GM19324 (cell line): ENCODE measurements at regions not wholly inside any gene's neighbourhood (a gene's known extent, or its start where the extent isn't known, plus 50 kb on each side); places are given as distances from the start of the nearest gene placed in this dataset.

ENCODE experiments used
- ATAC-seq: cut with Tn5 transposase; IDR thresholded peaks from one replicate; pipeline ENCODE4 v1.9.1; 2021; ENCODE audit warnings: mild to moderate bottlenecking, moderate library complexity; ENCODE audit not compliant: unreplicated experiment, low FRiP score

- no peak for ATAC-seq
These were observed 456.0 kb upstream of the PKN2 start for GRCh38 chr1:88228114-88228513.

- ATAC-seq, result no peak
These were observed 453.9 kb upstream of the PKN2 start for GRCh38 chr1:88230126-88230525.

DNA sequence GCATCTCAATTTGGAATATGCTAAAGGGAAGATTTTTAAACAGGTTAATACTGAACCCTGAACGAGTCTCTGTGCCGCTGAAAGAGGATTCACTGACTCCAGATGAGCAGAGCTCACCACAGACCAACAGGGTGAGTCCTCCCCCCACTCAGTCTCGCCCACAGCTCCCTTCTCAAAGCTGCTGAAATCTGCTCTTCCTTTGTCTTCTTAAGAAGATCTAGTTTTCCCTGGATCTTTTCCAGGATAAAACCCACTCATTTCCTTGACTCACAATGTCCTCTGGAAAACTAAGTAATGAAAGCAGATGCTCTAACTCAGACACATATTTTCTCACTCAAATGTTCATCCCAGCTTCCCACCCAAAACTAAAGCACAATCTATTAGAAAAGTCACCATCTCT, 447.0 kb upstream of the PKN2 start:
- no peak for ATAC-seq

DNA sequence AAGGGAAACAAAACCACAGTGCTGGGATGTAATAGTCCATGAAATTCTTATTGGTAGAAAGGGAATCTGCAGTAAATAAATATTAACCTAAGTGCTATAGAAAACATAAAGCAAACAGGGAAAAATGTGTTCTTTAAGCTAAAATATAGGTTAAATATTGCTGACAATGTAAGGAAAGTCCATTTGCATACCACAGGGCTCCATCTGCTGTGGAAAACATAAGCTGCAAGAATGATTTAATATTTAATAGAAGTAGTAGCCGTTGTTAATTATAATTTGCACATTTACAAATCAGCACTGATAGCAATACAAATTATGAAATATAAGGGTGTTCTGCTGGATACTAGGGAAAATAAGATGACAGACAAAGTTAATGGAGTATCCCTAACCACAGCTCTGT, 444.9 kb upstream of the PKN2 start:
- ATAC-seq, result no peak

DNA sequence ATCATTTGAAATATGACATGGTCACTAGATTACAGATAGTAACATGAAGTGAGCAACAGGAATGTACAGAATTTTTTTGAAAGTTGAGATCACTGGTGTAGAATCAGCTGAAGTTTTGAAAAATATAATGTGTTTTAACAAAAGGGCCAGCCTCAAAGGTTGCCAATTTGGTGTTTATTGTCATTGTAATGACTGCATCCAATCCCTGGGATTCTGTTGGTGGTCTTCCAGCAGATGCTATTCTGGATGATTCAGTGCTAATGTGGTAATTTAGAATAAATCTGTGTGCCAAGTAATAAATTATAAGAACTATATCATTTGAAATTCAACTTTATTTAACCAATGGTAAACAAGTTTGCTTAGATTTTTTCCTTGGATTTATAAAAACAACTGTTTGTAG, 436.4 kb upstream of the PKN2 start:
- no peak for ATAC-seq

- ATAC-seq, result no peak
These were observed 433.2 kb upstream of the PKN2 start for GRCh38 chr1:88250915-88251314.

DNA sequence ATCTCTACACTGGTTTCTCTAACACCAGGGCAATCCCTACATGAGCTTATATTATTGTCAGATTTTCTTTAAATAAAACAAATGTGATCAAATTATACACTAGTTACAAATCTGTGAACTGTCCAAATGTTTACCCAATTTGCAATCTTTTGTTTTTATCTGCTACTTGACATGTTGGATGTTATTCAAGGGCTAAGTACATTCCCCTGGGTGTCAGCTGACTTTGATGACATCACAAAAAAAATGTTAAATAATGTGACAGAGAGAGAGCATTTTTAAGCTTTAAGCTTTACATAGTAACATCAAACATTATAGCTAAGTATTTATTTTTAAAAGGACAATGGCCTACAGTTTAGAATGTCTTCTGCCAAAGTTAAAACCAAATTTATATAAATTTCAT, 431.3 kb upstream of the PKN2 start:
- no peak for ATAC-seq

GRCh38 chr1:88265606-88266005, 418.5 kb upstream of the PKN2 start:
- ATAC-seq, result no peak

- ATAC-seq, result no peak
These were observed 418.0 kb upstream of the PKN2 start for GRCh38 chr1:88266051-88266450.

DNA sequence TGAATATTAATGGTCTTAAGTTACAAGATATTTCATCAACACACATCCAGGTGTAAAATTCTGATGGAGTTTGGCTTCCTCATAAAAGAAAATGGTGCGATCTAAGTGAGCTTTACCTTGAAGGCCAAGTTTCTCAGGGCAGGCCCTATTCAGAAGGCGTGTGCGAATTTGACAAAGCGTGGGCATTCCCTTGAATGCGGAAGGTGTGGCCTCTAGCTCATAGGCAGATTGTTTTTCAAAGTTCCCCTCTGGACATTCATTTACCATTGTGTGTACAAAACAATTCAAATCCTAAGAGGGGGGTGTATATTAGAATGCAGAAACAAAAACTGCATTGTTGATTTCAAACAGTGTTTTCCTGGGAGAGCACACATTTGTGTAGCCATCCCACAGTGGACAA, 411.9 kb upstream of the PKN2 start:
- ATAC-seq, result no peak

GRCh38 chr1:88274431-88274830, 409.6 kb upstream of the PKN2 start:
- no peak for ATAC-seq

DNA sequence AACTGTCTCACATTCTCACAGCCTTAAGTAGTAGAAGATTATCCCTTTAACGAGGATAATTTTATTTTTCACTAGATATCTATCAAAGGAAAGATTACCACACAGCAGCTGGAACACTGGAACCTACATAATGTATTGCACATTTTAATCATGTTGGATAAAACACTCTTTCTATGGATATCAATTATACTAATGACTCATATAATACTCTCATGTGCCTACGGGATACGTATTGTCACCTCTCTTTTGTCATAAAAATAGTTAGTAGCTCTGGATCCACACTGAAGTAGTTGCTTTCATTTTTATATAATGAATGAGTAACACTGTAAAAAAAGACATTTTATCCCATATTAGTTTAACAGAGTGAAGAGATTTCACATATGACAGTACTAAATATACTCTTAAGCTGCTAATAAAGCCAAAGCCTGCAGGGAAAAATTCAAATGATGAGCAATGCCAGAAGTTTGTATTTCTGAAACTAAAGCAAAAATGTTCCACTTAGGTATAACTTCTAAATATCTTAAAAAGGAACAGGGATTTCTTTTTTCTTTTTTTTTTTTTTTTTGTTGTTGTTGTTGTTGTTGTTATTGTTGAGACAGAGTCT, 408.7 kb upstream of the PKN2 start:
- no peak for ATAC-seq

GRCh38 chr1:88276163-88276562, 407.9 kb upstream of the PKN2 start:
- no peak for ATAC-seq

- ATAC-seq, result no peak
These were observed 400.0 kb upstream of the PKN2 start for GRCh38 chr1:88284066-88284465.

- no peak for ATAC-seq
These were observed 399.3 kb upstream of the PKN2 start for GRCh38 chr1:88284666-88285366.

DNA sequence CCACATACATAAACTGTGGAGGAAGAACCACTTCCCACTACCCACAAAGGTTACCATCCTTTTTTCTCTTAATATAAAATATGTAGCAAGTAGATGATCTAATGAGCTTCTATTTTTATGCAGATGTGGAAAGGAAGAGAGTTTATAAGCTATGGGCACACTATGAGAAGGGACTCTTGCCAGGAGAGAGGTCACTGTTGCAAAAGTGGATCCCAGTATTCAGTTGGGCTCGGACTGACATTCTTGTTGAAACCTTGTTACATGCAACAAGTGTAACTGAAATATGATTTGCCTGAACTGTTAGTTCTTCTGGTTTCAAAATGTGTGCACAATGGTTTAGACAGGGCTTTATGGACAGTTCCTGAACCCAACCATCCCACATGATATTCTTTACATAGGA, 397.4 kb upstream of the PKN2 start:
- ATAC-seq, result no peak

DNA sequence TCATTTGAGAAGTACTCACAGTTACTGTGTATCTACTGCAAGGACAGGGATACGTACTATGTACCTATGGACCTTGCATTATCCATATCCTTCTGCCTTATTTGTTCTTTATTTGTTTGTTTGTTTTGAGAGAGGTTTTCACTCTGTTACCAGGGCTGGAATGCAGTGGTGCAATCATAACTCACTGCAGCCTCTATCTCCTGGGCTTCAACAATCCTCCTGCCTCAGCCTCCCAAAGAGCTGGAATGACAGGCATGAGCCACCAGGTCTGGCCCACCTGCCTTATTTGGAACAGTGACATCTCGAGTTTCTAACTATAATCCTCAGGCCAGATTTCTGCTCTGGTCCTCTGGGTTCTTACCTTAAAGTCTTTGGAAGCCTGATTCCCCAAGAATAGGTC, 395.5 kb upstream of the PKN2 start:
- ATAC-seq, result no peak

DNA sequence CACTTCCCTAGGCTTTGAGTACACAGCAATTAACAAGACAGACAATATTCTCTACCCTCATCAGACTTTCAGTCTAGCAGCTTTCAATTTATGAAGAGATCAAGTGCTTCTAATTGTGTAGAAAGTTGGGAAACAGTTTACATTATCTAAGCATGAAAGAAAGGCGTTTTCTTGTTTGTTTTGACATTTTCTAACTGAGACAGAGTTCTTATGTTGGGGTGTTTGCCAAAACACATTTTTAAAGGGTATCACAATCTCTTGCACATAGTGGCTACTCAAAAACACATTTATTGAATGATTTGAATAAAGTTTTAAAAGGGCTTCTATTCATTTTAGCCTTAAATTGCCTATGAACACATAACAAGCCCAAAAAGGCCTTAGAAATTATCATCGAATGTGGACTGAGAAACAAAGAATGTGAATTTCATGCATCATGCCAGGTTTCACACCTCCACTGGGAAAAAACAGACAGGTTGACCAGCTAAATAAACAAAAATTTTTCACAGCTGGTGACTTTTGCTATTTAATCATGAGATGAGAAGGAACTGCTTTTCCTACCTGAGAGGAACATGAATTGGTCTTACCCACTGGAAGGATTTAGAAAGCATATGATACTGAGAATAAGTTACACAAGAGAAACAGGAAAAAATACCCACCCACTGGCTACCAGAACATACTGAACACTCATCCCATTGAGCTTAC, 394.5 kb upstream of the PKN2 start:
- no peak for ATAC-seq

DNA sequence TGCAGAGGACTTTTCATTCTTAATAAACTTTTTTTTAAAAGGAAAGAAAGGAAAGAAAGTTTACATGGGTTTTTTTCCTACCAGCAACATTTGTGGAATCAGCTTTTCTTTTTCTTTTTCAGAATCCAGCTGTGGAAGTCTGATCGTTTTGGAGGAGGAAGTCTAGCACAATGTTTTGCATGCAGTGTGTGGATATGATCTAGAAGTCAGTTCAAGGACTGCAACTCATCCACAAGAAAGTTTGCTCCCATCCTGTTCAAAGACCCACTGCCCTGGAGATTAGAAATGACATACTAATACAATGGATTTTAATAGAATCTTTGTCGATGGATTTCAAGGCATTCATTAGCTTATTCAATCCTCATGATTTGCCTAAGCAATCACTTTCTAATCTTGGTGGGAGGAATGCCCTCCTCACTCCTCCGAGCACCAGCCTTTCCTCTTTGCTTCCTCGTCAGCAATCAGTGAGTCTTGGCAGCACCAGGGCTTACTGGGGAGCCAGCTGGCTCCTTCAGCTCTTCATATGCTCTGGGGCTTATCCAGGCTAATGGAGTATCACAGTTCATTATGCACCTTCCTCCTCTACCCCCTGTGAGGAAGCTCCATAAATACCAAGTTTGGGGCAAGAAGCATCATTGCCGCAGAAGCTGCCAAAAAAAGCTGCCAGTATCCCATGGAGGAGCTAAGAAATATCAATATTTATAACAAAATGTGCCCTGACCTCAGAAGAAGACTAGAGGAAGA, 392.3 kb upstream of the PKN2 start:
- ATAC-seq, result no peak

GRCh38 chr1:88293691-88294190, 390.3 kb upstream of the PKN2 start:
- ATAC-seq, result no peak

GRCh38 chr1:88296227-88296626, 387.8 kb upstream of the PKN2 start:
- ATAC-seq, result no peak
